PC-3 (cell line): ENCODE measurements at regions not wholly inside any gene's neighbourhood (a gene's known extent, or its start where the extent isn't known, plus 50 kb on each side); places are given as distances from the start of the nearest gene placed in this dataset.

Experiments used
- CTCF ChIP-seq: fragments of 300-600 bp; sonication (generic); conservative IDR thresholded peaks from 2 replicates; pipeline ENCODE4 v1.5.1; 2017; ENCODE audit warnings: antibody characterized with exemption, low read depth, mild to moderate bottlenecking, low read length
- EZH2 ChIP-seq: fragments of 300-600 bp; sonication (generic); IDR thresholded peaks from one replicate; pipeline ENCODE4 v1.6.1; 2017; ENCODE audit warnings: antibody characterized with exemption, mild to moderate bottlenecking, low read length; ENCODE audit not compliant: unreplicated experiment
- EZH2phosphoT487 ChIP-seq: fragments of 300-600 bp; sonication (generic); IDR thresholded peaks from 2 replicates; pipeline ENCODE4 v1.6.1; 2018; ENCODE audit warnings: mild to moderate bottlenecking, antibody characterized with exemption, low read length, borderline replicate concordance

GRCh38 chr7:22651036-22651435 is 76.0 kb upstream of the IL6 start:
- TF ChIP-seq CTCF (no peak), EZH2 (no peak), EZH2phosphoT487 (no peak)
